GM23338 (cell line): ENCODE measurements at regions not wholly inside any gene's neighbourhood (a gene's known extent, or its start where the extent isn't known, plus 50 kb on each side); places are given as distances from the start of the nearest gene placed in this dataset.
"Not testable (repeated sequence)": the region's sequence is repeated elsewhere in the genome, so short reads cannot be mapped to it uniquely, and the experiment has no call there.

Experiments
- ATAC-seq: fragments of 200-7000 bp; cut with Tn5 transposase; 3 replicates; pipeline ENCODE4 v1.9.1; 2020
- DNase-seq: peaks from one replicate; pipeline ENCODE4 v3.0.0-alpha.2; 2015; ENCODE audit warnings: low spot score
- H2AFZ ChIP-seq: fragments of 200-600 bp; sonication (generic); 2 replicates; pipeline ENCODE4 v1.8.0; 2016; ENCODE audit warnings: antibody characterized with exemption, mild to moderate bottlenecking, moderate library complexity
- H3F3A ChIP-seq: fragments of 200-600 bp; sonication (generic); replicated peaks from 2 replicates; pipeline ENCODE4 v1.8.0; 2017; ENCODE audit warnings: antibody characterized with exemption, mixed run types, low read depth
- H3K27ac ChIP-seq: fragments of 200-600 bp; sonication (generic); 2 replicates; pipeline ENCODE4 v1.6.1; 2016; ENCODE audit warnings: low read depth
- H3K27me3 ChIP-seq: fragments of 200-600 bp; sonication (generic); 2 replicates; pipeline ENCODE4 v1.8.0; 2016; ENCODE audit warnings: mild to moderate bottlenecking, mixed run types, moderate library complexity; ENCODE audit not compliant: insufficient read depth
- H3K36me3 ChIP-seq: fragments of 200-600 bp; sonication (generic); 2 replicates; pipeline ENCODE4 v1.8.0; 2016; ENCODE audit warnings: mild to moderate bottlenecking; ENCODE audit not compliant: insufficient read depth
- H3K4me1 ChIP-seq: fragments of 200-600 bp; sonication (generic); 2 replicates; pipeline ENCODE4 v1.8.0; 2016; ENCODE audit warnings: mild to moderate bottlenecking, moderate library complexity; ENCODE audit not compliant: insufficient read depth
- H3K4me2 ChIP-seq: fragments of 200-600 bp; sonication (generic); 2 replicates; pipeline ENCODE4 v1.7.1; 2017; ENCODE audit warnings: mixed run types
- H3K4me3 ChIP-seq: fragments of 200-600 bp; sonication (generic); 2 replicates; pipeline ENCODE4 v1.6.1; 2016; ENCODE audit warnings: mixed run types
- H3K79me2 ChIP-seq: fragments of 200-600 bp; sonication (generic); replicated peaks from 2 replicates; pipeline ENCODE4 v1.8.0; 2017; ENCODE audit warnings: mild to moderate bottlenecking; ENCODE audit not compliant: insufficient read depth
- H3K9me2 ChIP-seq: fragments of 200-600 bp; sonication (generic); 2 replicates; pipeline ENCODE4 v1.8.0; 2017; ENCODE audit not compliant: insufficient read depth
- H4K20me1 ChIP-seq: fragments of 200-600 bp; sonication (generic); replicated peaks from 2 replicates; pipeline ENCODE4 v1.8.0; 2017; ENCODE audit warnings: mild to moderate bottlenecking; ENCODE audit not compliant: insufficient read depth
- H3K27ac Mint-ChIP-seq: 2 replicates; pipeline ENCODE4 v1.8.0; 2020; ENCODE audit warnings: inconsistent platforms, mild to moderate bottlenecking, moderate library complexity, mixed read lengths
- H3K27me3 Mint-ChIP-seq: 3 replicates; pipeline ENCODE4 v1.8.0; 2022; ENCODE audit warnings: low read depth, mild to moderate bottlenecking, moderate library complexity, mixed read lengths, inconsistent platforms; ENCODE audit not compliant: insufficient read depth, poor library complexity
- H3K36me3 Mint-ChIP-seq: 3 replicates; pipeline ENCODE4 v1.8.0; 2021; ENCODE audit warnings: low read depth, mild to moderate bottlenecking, inconsistent platforms, moderate library complexity, mixed read lengths
- H3K4me1 Mint-ChIP-seq: 3 replicates; pipeline ENCODE4 v1.8.0; 2020; ENCODE audit warnings: mild to moderate bottlenecking, inconsistent platforms, mixed read lengths
- H3K4me3 Mint-ChIP-seq: 3 replicates; pipeline ENCODE4 v1.8.0; 2021; ENCODE audit warnings: moderate library complexity, mild to moderate bottlenecking, inconsistent platforms, mixed read lengths
- H3K9me3 Mint-ChIP-seq: 3 replicates; pipeline ENCODE4 v1.8.0; 2020; ENCODE audit warnings: moderate library complexity, mild to moderate bottlenecking, inconsistent platforms, mixed read lengths
- NANOG ChIP-seq: IDR thresholded peaks from 2 replicates; pipeline ENCODE4 v1.6.1; 2016; ENCODE audit warnings: antibody characterized with exemption, borderline replicate concordance
- POLR2AphosphoS5 ChIP-seq: IDR thresholded peaks from 2 replicates; pipeline ENCODE4 v1.6.1; 2016; ENCODE audit warnings: antibody characterized with exemption, low read depth
- ZNF331 ChIP-seq: fragments of 250-450 bp; sonication (Bioruptor Pico); IDR thresholded peaks from 2 replicates; pipeline ENCODE4 v1.5.0; 2020; ENCODE audit warnings: low read depth, mild to moderate bottlenecking, moderate library complexity
- TF ChIP-seq, protein P1 (sequence below): IDR thresholded peaks from one replicate; pipeline ENCODE4 v1.6.1; 2018; ENCODE audit warnings: antibody characterized with exemption; ENCODE audit not compliant: unreplicated experiment

GRCh38 chrY:12327751-12328150, 373.3 kb upstream of the USP9Y start:
- Mint-ChIP-seq H3K36me3 (no peaks in the 10 kb centered on the region), H3K4me3 (no peak overlapping the region), H3K4me1 (no peaks in the 10 kb centered on the region), H3K27me3 (peaks cover 2% of the 10 kb centered on the region), H3K27ac (no peak overlapping the region), H3K9me3 (peaks cover 59% of the 10 kb centered on the region)
- DNase-seq (no peak), ATAC-seq (no peak)
- no peaks in the 10 kb centered on the region for H3K4me1 ChIP-seq
- no peaks in the 10 kb centered on the region for H3K9me2 ChIP-seq
- H4K20me1 ChIP-seq: no peaks in the 10 kb centered on the region
- no peak overlapping the region for H3K4me2 ChIP-seq
- no peak overlapping the region for H2AFZ ChIP-seq
- H3K36me3 ChIP-seq: no peaks in the 10 kb centered on the region
- no peak overlapping the region for H3K27ac ChIP-seq
- H3K4me3 ChIP-seq: no peak overlapping the region
- no peaks in the 10 kb centered on the region for H3K79me2 ChIP-seq
- H3F3A ChIP-seq: no peaks in the 10 kb centered on the region
- TF ChIP-seq NANOG: no peak
- no peaks in the 10 kb centered on the region for H3K27me3 ChIP-seq

DNA sequence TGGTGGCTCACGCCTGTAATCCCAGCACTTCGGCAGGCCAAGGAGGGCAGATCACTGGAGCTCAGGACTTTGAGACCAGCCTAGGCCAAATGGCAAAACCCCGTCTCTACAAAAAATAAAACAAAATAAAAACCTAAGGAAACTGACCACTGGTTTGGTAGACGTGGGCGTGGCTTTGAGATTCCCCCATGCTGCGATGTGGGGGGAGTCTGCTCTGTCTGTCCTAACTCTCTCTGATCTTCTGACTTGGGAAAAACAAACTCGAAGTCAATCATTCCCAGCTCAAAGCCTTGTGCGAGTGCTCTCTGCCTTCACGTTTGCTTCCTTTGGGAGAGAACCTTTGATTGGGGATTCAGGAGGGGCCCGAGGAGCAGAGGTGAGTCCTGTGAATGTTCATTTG, 369.1 kb upstream of the USP9Y start:
- H3K9me2 ChIP-seq, H2AFZ ChIP-seq, DNase-seq, H3K4me3 Mint-ChIP-seq, ATAC-seq, H3K27me3 Mint-ChIP-seq, H3K79me2 ChIP-seq, H3K27ac ChIP-seq, H3F3A ChIP-seq, H3K27me3 ChIP-seq, H3K4me3 ChIP-seq, H3K27ac Mint-ChIP-seq, H3K4me1 Mint-ChIP-seq, H4K20me1 ChIP-seq, H3K4me1 ChIP-seq, H3K4me2 ChIP-seq, H3K36me3 Mint-ChIP-seq, H3K36me3 ChIP-seq: not testable (repeated sequence)
- peaks cover 56% of the 10 kb centered on the region for H3K9me3 Mint-ChIP-seq

DNA sequence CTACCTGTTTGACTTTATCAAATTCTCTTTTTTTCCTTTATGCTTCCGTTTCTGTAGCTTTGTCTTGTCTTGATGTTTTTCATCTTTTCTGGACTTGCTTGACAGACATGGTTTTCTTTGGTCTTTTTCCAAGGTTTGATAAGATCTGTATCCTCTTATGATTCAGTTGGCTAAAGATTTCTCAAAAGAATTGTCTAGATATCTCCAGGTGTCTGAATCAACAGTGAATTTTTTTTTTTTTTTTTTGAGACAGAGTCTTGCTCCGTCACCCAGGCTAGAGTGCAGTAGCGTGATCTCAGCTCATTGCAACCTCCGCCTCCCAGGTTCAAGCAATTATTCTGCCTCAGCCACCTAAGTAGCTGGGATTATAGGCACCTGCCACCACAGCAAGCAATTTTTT, 357.8 kb upstream of the USP9Y start:
- no peaks in the 10 kb centered on the region; the same call in 2 of the 3 replicates for H3K36me3 Mint-ChIP-seq

More for the DNA sequence above, 357.8 kb upstream of the USP9Y start:
- Histone ChIP-seq H2AFZ (no peak overlapping the region), H4K20me1 (no peaks in the 10 kb centered on the region), H3F3A (no peaks in the 10 kb centered on the region), H3K36me3 (no peaks in the 10 kb centered on the region), H3K9me2 (no peaks in the 10 kb centered on the region), H3K4me1 (no peaks in the 10 kb centered on the region), H3K4me3 (no peak overlapping the region), H3K4me2 (no peak overlapping the region), H3K27me3 (no peaks in the 10 kb centered on the region), H3K79me2 (no peaks in the 10 kb centered on the region), H3K27ac (no peak overlapping the region)
- ATAC-seq (no peak), DNase-seq (no peak)
- Mint-ChIP-seq H3K4me1 (no peaks in the 10 kb centered on the region), H3K9me3 (peaks cover 64% of the 10 kb centered on the region), H3K4me3 (no peak overlapping the region), H3K27ac (no peak overlapping the region), H3K27me3 (no peaks in the 10 kb centered on the region)
- TF ChIP-seq POLR2AphosphoS5 (no peak), ZNF331 (CRISPR knock-in tag) (no peak), NANOG (no peak)
- TF ChIP-seq, protein P1, sequence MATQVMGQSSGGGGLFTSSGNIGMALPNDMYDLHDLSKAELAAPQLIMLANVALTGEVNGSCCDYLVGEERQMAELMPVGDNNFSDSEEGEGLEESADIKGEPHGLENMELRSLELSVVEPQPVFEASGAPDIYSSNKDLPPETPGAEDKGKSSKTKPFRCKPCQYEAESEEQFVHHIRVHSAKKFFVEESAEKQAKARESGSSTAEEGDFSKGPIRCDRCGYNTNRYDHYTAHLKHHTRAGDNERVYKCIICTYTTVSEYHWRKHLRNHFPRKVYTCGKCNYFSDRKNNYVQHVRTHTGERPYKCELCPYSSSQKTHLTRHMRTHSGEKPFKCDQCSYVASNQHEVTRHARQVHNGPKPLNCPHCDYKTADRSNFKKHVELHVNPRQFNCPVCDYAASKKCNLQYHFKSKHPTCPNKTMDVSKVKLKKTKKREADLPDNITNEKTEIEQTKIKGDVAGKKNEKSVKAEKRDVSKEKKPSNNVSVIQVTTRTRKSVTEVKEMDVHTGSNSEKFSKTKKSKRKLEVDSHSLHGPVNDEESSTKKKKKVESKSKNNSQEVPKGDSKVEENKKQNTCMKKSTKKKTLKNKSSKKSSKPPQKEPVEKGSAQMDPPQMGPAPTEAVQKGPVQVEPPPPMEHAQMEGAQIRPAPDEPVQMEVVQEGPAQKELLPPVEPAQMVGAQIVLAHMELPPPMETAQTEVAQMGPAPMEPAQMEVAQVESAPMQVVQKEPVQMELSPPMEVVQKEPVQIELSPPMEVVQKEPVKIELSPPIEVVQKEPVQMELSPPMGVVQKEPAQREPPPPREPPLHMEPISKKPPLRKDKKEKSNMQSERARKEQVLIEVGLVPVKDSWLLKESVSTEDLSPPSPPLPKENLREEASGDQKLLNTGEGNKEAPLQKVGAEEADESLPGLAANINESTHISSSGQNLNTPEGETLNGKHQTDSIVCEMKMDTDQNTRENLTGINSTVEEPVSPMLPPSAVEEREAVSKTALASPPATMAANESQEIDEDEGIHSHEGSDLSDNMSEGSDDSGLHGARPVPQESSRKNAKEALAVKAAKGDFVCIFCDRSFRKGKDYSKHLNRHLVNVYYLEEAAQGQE: no peak
